ENCODE measurements at regions not wholly inside any gene's neighbourhood (a gene's known extent, or its start where the extent isn't known, plus 50 kb on each side); places are given as distances from the start of the nearest gene placed in this dataset.

DNA sequence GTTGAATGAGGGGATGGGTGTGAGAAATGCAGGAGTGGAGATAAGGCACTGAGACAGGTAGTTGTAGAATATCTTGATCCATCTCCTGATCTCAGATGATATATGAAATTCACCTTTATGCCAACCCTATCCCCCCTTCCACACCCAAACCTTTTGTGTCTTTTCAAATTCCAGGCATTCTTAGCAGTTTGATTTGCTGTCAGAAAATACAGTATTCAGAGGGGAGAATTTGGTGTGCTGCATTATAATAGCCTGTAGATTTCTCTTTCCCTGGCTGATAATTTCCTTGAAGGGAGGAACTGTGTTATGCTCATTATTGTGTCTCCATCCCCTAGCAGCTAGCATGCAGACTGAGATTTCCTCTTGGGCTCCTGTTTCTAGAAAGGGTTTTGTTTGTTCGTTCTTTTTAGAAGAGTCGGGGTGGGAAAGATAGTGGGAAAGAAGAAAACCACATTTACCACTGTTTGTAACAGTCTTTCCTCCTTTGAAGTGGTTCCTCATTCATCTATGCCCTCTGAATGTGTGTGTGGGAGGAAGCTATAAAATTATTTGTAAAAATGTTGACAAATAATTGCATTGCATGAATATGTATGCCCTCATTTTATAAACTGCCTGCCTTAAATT lies 373.4 kb downstream of the DIPK2A start:
- Histone ChIP-seq H3K4me3 (ENCODE audit: low read length) (no peak overlapping the region), H3K27me3 (ENCODE audit: control insufficient read depth, insufficient read depth, low read length) (no peaks in the 10 kb centered on the region), H3K9me3 (replicated peaks; ENCODE audit: control insufficient read depth, low read depth, low read length) (no peaks in the 10 kb centered on the region), H3K27ac (ENCODE audit: low read length) (no peak overlapping the region), H3K4me1 (ENCODE audit: control insufficient read depth, insufficient read depth, low read length) (no peaks in the 10 kb centered on the region), H3K36me3 (ENCODE audit: control insufficient read depth, insufficient read depth, low read length) (no peaks in the 10 kb centered on the region)
- WGBS (ENCODE audit: insufficient coverage) = no CpG with 5 or more reads among the region's 2 CpGs
- DNase-seq = no peak

DNA sequence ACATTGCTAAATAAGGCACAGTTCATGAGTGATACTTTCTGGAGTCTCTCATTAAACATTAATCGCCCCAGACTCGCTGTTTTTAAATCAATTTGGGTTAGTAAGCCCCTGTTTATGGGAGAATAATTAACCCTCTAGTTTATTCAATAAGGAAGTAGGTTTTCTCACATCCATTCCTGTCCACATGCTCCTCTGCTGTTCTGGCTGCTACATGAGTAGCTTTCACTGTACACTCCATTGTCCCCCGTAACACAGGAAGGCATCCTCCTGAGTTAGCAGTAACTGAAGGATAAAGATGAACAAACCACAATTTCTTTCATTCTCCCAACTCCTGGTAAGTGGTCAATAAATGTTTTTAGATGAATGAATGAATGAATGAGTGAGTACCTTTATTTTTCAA lies 378.5 kb downstream of the DIPK2A start:
- no peaks in the 10 kb centered on the region for H3K9me3 ChIP-seq (replicated peaks; ENCODE audit: control insufficient read depth, low read depth, low read length)
- H3K27ac ChIP-seq (ENCODE audit: low read length) = no peak overlapping the region
- no peak for DNase-seq
- H3K36me3 ChIP-seq (ENCODE audit: control insufficient read depth, insufficient read depth, low read length) = no peaks in the 10 kb centered on the region
- no peaks in the 10 kb centered on the region for H3K27me3 ChIP-seq (ENCODE audit: control insufficient read depth, insufficient read depth, low read length)
- WGBS (ENCODE audit: insufficient coverage) = no CpG with 5 or more reads among the region's 3 CpGs
- no peak overlapping the region for H3K4me3 ChIP-seq (ENCODE audit: low read length)
- no peaks in the 10 kb centered on the region for H3K4me1 ChIP-seq (ENCODE audit: control insufficient read depth, insufficient read depth, low read length)

DNA sequence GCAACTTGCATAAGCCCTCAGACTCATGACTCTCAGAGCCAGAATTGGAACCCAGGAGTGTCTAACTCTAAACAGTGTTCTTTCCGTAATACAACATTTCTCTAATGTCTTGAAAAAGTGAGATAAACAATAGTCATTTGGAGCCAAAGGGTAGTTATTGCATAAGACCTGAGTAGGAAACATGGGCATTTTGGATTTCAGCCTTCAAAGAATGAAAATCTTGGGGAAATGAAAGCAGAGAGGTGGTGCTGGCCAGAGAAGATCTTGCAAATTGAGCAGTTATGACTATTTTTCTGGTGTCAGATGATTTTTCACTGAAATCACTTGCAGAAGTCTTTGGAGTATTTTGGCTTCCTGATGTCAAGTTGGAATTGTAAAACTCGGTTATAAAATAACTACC lies 379.4 kb downstream of the DIPK2A start:
- no CpG with 5 or more reads among the region's 2 CpGs for WGBS (ENCODE audit: insufficient coverage)
- H3K4me1 ChIP-seq (ENCODE audit: control insufficient read depth, insufficient read depth, low read length) = no peaks in the 10 kb centered on the region
- no peaks in the 10 kb centered on the region for H3K36me3 ChIP-seq (ENCODE audit: control insufficient read depth, insufficient read depth, low read length)
- no peaks in the 10 kb centered on the region for H3K9me3 ChIP-seq (replicated peaks; ENCODE audit: control insufficient read depth, low read depth, low read length)
- no peaks in the 10 kb centered on the region for H3K27me3 ChIP-seq (ENCODE audit: control insufficient read depth, insufficient read depth, low read length)
- DNase-seq = peak; percentile 22
- no peak overlapping the region for H3K27ac ChIP-seq (ENCODE audit: low read length)
- H3K4me3 ChIP-seq (ENCODE audit: low read length) = no peak overlapping the region

DNA sequence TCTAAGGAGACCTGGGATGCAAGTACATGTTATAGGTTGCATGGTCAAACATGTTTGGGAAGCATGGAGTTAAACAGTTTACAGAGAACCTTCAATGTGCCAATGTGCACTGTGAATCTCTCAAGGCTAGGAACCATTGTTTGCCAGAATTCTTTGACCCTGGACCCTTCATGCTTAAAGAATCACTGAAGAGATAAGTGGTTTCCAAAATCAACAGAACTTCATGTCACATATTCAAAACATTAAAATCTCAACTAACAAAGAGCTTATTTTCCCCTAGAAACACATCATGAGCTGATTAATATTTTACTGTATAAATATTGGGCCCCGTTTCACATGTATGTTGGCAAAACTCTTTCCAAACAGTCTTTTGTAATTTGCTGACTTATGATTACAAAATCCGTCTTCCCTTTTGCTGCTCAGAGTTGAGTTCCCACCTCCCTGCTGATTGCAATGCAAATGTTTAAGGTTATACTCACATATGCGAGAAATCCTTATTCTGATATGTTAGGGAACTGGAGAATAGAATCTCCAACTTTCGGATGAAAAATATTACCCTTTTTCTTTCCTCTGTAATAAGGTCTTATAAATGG lies 380.2 kb downstream of the DIPK2A start:
- Histone ChIP-seq H3K4me3 (ENCODE audit: low read length) (no peak overlapping the region), H3K4me1 (ENCODE audit: control insufficient read depth, insufficient read depth, low read length) (no peaks in the 10 kb centered on the region), H3K27me3 (ENCODE audit: control insufficient read depth, insufficient read depth, low read length) (no peaks in the 10 kb centered on the region), H3K36me3 (ENCODE audit: control insufficient read depth, insufficient read depth, low read length) (no peaks in the 10 kb centered on the region), H3K9me3 (replicated peaks; ENCODE audit: control insufficient read depth, low read depth, low read length) (no peaks in the 10 kb centered on the region), H3K27ac (ENCODE audit: low read length) (no peak overlapping the region)
- no CpG with 5 or more reads among the region's 4 CpGs for WGBS (ENCODE audit: insufficient coverage)
- peak; percentile 28 for DNase-seq

DNA sequence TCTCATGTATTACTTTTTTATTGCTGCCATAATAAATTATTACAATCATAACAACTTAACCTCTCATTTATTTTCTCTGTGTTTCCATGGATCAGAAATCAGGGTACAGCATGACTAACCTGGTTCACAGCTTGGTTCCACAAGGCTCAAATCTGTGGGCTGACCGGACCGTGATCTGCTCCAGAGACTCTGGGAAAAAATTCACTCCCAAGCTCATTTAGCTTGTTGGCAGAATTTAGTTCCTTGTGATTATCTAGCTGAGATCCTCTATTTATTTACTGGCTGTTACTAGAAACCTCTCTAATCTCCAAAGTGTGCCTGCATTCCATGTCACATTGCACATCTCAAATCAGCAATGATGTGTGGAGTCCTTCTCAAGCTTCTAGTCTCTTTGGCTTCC lies 386.6 kb downstream of the DIPK2A start:
- H3K27ac ChIP-seq (ENCODE audit: low read length) = no peak overlapping the region
- no CpG with 5 or more reads among the region's 2 CpGs for WGBS (ENCODE audit: insufficient coverage)
- H3K4me1 ChIP-seq (ENCODE audit: control insufficient read depth, insufficient read depth, low read length) = no peaks in the 10 kb centered on the region
- no peaks in the 10 kb centered on the region for H3K36me3 ChIP-seq (ENCODE audit: control insufficient read depth, insufficient read depth, low read length)
- H3K4me3 ChIP-seq (ENCODE audit: low read length) = no peak overlapping the region
- no peaks in the 10 kb centered on the region for H3K27me3 ChIP-seq (ENCODE audit: control insufficient read depth, insufficient read depth, low read length)
- no peak for DNase-seq
- H3K9me3 ChIP-seq (replicated peaks; ENCODE audit: control insufficient read depth, low read depth, low read length) = no peaks in the 10 kb centered on the region

DNA sequence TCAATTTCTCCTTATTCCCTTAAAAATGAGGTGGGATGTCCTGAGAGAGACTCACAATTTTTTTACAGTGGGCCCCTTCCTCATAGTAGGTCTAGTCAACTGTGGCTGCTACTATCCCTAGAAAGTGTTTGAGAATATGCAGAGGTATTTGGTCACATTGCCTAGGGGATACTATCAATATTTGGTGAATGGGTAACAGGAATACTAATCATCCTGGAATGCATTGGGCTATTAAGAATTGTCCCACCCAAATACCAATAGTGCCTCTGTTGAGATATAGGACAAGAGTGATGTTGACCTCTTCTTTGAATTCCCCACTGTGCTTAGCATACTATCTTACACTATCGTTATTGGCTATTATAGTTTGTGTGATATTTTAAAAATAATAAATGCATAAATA lies 389.4 kb downstream of the DIPK2A start:
- no peak for DNase-seq
- Histone ChIP-seq H3K27ac (ENCODE audit: low read length) (no peak overlapping the region), H3K4me3 (ENCODE audit: low read length) (no peak overlapping the region), H3K27me3 (ENCODE audit: control insufficient read depth, insufficient read depth, low read length) (no peaks in the 10 kb centered on the region), H3K4me1 (ENCODE audit: control insufficient read depth, insufficient read depth, low read length) (no peaks in the 10 kb centered on the region), H3K36me3 (ENCODE audit: control insufficient read depth, insufficient read depth, low read length) (no peaks in the 10 kb centered on the region), H3K9me3 (replicated peaks; ENCODE audit: control insufficient read depth, low read depth, low read length) (no peaks in the 10 kb centered on the region)
- WGBS (ENCODE audit: insufficient coverage) = no CpG with 5 or more reads among the region's 1 CpG

DNA sequence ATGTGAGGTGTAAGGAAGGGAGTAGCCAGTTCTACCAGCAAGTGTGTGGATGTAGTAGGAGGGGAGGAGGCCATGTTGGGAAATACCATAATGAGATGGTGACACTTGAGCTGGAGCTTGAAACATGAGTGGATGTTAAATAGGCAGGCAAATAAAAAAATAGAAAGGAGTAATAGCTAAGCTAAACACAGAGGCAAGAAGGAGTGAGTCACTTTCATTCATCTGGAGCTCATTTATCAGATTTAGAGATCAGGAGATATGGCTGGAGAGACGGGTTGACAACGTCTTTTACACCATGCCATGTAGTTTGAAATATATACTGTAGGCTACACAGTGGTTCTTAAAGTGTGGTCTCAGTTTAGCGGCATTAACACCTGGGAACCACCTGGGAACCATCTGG lies 390.5 kb downstream of the DIPK2A start:
- DNase-seq = no peak
- WGBS (ENCODE audit: insufficient coverage) = 100% methylated on average over 1 of the region's 3 CpGs
- H3K9me3 ChIP-seq (replicated peaks; ENCODE audit: control insufficient read depth, low read depth, low read length) = no peaks in the 10 kb centered on the region
- no peak overlapping the region for H3K27ac ChIP-seq (ENCODE audit: low read length)
- H3K36me3 ChIP-seq (ENCODE audit: control insufficient read depth, insufficient read depth, low read length) = no peaks in the 10 kb centered on the region
- no peak overlapping the region for H3K4me3 ChIP-seq (ENCODE audit: low read length)
- no peaks in the 10 kb centered on the region for H3K4me1 ChIP-seq (ENCODE audit: control insufficient read depth, insufficient read depth, low read length)
- H3K27me3 ChIP-seq (ENCODE audit: control insufficient read depth, insufficient read depth, low read length) = no peaks in the 10 kb centered on the region

DNA sequence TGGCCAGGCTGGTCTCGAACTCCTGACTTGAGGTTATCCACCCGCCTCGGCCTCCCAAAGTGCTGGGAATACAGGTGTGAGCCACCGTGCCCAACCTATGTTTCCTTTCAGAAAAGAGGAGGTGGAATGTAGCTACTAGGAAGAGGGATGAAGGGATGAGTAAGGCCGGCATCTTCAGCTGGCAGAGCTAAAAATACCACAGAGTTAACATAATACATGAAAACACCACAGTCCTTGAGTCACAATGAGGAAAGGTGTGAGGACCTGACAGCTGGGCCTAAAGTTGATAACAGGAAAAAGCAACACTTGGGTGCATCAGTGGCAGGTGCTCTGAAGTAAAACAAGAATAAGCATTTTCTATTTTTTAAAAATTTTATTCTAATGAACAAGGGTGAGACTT lies 392.2 kb downstream of the DIPK2A start:
- Histone ChIP-seq H3K4me1 (ENCODE audit: control insufficient read depth, insufficient read depth, low read length) (no peaks in the 10 kb centered on the region), H3K36me3 (ENCODE audit: control insufficient read depth, insufficient read depth, low read length) (no peaks in the 10 kb centered on the region), H3K27me3 (ENCODE audit: control insufficient read depth, insufficient read depth, low read length) (no peaks in the 10 kb centered on the region), H3K27ac (ENCODE audit: low read length) (no peak overlapping the region), H3K4me3 (ENCODE audit: low read length) (no peak overlapping the region), H3K9me3 (replicated peaks; ENCODE audit: control insufficient read depth, low read depth, low read length) (peaks cover 5% of the 10 kb centered on the region)
- WGBS (ENCODE audit: insufficient coverage) = no CpG with 5 or more reads among the region's 5 CpGs
- no peak for DNase-seq

DNA sequence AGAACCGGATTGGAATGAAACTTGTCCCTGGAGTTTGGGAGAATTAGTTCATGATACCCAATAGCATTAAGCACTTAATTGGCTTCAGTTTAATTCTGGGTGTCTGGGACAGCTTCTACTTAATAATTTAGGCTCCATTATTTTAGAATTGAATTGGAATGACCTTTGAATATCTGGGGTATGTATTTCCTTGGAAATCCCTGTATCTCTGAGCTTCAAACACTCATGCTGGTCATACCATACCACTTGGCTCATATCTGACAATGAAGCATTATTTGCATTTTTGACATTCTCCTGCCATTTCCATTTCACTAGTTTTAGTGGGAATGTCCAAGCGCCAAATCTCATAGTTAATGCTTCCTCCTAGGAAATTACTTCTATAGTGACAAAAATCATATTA lies 393.1 kb downstream of the DIPK2A start:
- Histone ChIP-seq H3K4me3 (ENCODE audit: low read length) (no peak overlapping the region), H3K27me3 (ENCODE audit: control insufficient read depth, insufficient read depth, low read length) (no peaks in the 10 kb centered on the region), H3K9me3 (replicated peaks; ENCODE audit: control insufficient read depth, low read depth, low read length) (peaks cover 5% of the 10 kb centered on the region), H3K4me1 (ENCODE audit: control insufficient read depth, insufficient read depth, low read length) (no peaks in the 10 kb centered on the region), H3K36me3 (ENCODE audit: control insufficient read depth, insufficient read depth, low read length) (no peaks in the 10 kb centered on the region), H3K27ac (ENCODE audit: low read length) (no peak overlapping the region)
- WGBS (ENCODE audit: insufficient coverage) = no CpG with 5 or more reads among the region's 2 CpGs
- no peak for DNase-seq

DNA sequence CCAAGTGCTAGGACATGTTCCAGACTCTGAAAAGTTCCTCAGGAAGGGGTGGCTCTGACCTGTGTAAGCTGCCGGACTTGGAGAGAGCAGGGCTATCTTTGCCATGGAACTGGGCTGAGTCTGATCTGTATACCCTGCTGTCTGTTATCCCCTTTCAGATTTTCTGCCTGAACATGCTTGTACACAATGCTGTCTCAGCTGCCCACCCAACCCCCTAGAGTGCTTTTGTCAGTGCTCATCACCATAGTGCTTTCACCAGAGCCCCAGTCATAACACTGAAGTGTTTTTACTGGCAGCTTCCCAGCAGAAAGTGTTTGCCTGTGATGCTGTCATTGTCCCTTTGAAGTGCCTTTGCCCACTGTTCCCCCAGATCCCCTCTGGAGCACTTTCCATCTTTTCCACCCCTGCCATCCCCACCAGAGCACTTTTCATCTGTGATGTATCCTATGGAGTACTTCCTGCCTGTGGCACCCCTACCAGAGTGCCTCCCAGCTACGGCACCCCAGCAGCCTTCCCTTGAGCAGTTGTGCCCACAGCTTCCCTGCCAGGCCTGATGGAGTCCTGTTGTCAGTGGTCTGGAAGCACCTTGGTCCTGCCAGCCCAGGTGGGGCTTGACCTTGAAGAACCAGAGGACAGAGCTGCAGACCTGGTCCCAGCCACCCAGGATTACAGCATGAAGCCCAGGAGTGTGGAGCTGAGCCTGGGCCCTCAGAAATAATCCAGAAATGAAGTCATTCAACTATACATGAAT lies 397.7 kb downstream of the DIPK2A start:
- no peaks in the 10 kb centered on the region for H3K4me1 ChIP-seq (ENCODE audit: control insufficient read depth, insufficient read depth, low read length)
- DNase-seq = no peak
- H3K9me3 ChIP-seq (replicated peaks; ENCODE audit: control insufficient read depth, low read depth, low read length) = peaks cover 6% of the 10 kb centered on the region
- 85% methylated on average over 2 of the region's 2 CpGs for WGBS (ENCODE audit: insufficient coverage)
- H3K27me3 ChIP-seq (ENCODE audit: control insufficient read depth, insufficient read depth, low read length) = no peaks in the 10 kb centered on the region
- no peak overlapping the region for H3K27ac ChIP-seq (ENCODE audit: low read length)
- no peak overlapping the region for H3K4me3 ChIP-seq (ENCODE audit: low read length)
- no peaks in the 10 kb centered on the region for H3K36me3 ChIP-seq (ENCODE audit: control insufficient read depth, insufficient read depth, low read length)

Data from muscle of leg (tissue), 3 donors.